H1 (cell line): ENCODE measurements at regions not wholly inside any gene's neighbourhood (a gene's known extent, or its start where the extent isn't known, plus 50 kb on each side); places are given as distances from the start of the nearest gene placed in this dataset.

Experiments
- KDM4A ChIP-seq: IDR thresholded peaks from one replicate; pipeline ENCODE4 v1.7.1; 2012; ENCODE audit warnings: low read depth, mild to moderate bottlenecking, moderate library complexity, low read length, inconsistent platforms; ENCODE audit not compliant: severe bottlenecking
- POLR2AphosphoS5 ChIP-seq: IDR thresholded peaks from 2 replicates; pipeline ENCODE4 v1.6.1; 2011; ENCODE audit warnings: low read depth, low read length
- RAD21 ChIP-seq, 2 experiments: IDR thresholded peaks in 1 of 2; conservative IDR thresholded peaks in 1 of 2; 2 replicates each; pipeline ENCODE4 v1.6.1; 2011; ENCODE audit warnings: low read depth in 2 of 2, low read length in 2 of 2, improper control_type of control experiment in 1 of 2, inconsistent platforms in 1 of 2, mild to moderate bottlenecking in 1 of 2, moderate library complexity in 1 of 2
- RNF2 ChIP-seq: fragments of 200-900, 300-1000 bp; sonication (generic); IDR thresholded peaks from 2 replicates; pipeline ENCODE4 v1.7.1; 2016; ENCODE audit warnings: borderline replicate concordance, low read depth, mild to moderate bottlenecking, antibody characterized with exemption, low read length; ENCODE audit not compliant: poor library complexity, severe bottlenecking; ENCODE audit errors: missing control alignments
- TF ChIP-seq, protein P1 (sequence below): fragments of 300-600 bp; sonication (generic); IDR thresholded peaks from 2 replicates; pipeline ENCODE4 v1.7.1; 2012; ENCODE audit warnings: low read length, moderate library complexity, mild to moderate bottlenecking, inconsistent platforms; ENCODE audit not compliant: insufficient replicate concordance
- TF ChIP-seq, protein P2 (sequence below), 3 experiments: IDR thresholded peaks; 1 replicate in 2 of 3; 2 replicates in 1 of 3; pipeline versions ENCODE4 v1.5.1 to v1.6.1; 2011; ENCODE audit warnings: low read length in 3 of 3, mild to moderate bottlenecking in 3 of 3, inconsistent platforms in 2 of 3, low read depth in 1 of 3, moderate library complexity in 1 of 3; ENCODE audit not compliant: insufficient read depth in 1 of 3; ENCODE audit errors: control extremely low read depth in 1 of 3
- TF ChIP-seq, protein P3 (sequence below): IDR thresholded peaks from 2 replicates; pipeline ENCODE4 v1.6.1; 2011; ENCODE audit warnings: low read length, improper control_type of control experiment

DNA sequence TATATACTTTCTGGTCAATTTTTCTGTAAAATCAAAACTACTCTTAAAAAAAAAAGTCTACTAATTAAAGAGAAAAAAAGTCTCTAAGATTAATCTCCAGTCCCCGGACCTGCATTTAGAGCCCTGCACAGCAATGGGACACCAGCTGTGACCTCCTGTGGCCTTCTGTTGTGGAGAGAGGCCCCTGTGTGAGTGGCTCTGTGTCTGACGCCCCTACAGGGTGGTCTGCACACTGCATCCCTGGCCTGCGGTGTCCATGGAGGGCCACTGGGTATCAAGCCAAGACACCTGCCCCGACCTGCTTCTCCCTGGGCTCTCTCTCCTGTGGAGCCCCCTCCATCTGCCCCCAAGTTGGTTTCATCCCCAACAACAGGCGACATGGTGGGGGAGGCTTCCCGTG is 248.0 kb upstream of the DIO3 start (continued):
- TF ChIP-seq, protein P1, sequence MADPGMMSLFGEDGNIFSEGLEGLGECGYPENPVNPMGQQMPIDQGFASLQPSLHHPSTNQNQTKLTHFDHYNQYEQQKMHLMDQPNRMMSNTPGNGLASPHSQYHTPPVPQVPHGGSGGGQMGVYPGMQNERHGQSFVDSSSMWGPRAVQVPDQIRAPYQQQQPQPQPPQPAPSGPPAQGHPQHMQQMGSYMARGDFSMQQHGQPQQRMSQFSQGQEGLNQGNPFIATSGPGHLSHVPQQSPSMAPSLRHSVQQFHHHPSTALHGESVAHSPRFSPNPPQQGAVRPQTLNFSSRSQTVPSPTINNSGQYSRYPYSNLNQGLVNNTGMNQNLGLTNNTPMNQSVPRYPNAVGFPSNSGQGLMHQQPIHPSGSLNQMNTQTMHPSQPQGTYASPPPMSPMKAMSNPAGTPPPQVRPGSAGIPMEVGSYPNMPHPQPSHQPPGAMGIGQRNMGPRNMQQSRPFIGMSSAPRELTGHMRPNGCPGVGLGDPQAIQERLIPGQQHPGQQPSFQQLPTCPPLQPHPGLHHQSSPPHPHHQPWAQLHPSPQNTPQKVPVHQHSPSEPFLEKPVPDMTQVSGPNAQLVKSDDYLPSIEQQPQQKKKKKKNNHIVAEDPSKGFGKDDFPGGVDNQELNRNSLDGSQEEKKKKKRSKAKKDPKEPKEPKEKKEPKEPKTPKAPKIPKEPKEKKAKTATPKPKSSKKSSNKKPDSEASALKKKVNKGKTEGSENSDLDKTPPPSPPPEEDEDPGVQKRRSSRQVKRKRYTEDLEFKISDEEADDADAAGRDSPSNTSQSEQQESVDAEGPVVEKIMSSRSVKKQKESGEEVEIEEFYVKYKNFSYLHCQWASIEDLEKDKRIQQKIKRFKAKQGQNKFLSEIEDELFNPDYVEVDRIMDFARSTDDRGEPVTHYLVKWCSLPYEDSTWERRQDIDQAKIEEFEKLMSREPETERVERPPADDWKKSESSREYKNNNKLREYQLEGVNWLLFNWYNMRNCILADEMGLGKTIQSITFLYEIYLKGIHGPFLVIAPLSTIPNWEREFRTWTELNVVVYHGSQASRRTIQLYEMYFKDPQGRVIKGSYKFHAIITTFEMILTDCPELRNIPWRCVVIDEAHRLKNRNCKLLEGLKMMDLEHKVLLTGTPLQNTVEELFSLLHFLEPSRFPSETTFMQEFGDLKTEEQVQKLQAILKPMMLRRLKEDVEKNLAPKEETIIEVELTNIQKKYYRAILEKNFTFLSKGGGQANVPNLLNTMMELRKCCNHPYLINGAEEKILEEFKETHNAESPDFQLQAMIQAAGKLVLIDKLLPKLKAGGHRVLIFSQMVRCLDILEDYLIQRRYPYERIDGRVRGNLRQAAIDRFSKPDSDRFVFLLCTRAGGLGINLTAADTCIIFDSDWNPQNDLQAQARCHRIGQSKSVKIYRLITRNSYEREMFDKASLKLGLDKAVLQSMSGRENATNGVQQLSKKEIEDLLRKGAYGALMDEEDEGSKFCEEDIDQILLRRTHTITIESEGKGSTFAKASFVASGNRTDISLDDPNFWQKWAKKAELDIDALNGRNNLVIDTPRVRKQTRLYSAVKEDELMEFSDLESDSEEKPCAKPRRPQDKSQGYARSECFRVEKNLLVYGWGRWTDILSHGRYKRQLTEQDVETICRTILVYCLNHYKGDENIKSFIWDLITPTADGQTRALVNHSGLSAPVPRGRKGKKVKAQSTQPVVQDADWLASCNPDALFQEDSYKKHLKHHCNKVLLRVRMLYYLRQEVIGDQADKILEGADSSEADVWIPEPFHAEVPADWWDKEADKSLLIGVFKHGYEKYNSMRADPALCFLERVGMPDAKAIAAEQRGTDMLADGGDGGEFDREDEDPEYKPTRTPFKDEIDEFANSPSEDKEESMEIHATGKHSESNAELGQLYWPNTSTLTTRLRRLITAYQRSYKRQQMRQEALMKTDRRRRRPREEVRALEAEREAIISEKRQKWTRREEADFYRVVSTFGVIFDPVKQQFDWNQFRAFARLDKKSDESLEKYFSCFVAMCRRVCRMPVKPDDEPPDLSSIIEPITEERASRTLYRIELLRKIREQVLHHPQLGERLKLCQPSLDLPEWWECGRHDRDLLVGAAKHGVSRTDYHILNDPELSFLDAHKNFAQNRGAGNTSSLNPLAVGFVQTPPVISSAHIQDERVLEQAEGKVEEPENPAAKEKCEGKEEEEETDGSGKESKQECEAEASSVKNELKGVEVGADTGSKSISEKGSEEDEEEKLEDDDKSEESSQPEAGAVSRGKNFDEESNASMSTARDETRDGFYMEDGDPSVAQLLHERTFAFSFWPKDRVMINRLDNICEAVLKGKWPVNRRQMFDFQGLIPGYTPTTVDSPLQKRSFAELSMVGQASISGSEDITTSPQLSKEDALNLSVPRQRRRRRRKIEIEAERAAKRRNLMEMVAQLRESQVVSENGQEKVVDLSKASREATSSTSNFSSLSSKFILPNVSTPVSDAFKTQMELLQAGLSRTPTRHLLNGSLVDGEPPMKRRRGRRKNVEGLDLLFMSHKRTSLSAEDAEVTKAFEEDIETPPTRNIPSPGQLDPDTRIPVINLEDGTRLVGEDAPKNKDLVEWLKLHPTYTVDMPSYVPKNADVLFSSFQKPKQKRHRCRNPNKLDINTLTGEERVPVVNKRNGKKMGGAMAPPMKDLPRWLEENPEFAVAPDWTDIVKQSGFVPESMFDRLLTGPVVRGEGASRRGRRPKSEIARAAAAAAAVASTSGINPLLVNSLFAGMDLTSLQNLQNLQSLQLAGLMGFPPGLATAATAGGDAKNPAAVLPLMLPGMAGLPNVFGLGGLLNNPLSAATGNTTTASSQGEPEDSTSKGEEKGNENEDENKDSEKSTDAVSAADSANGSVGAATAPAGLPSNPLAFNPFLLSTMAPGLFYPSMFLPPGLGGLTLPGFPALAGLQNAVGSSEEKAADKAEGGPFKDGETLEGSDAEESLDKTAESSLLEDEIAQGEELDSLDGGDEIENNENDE, result no peak
- TF ChIP-seq RAD21 (IDR thresholded peaks at IDR 0.05 in 1 of 2, conservative IDR thresholded peaks at IDR 0.05 in 1 of 2; ENCODE audit: low read depth in 2 of 2, low read length in 2 of 2) (peak; percentile 27 to 58; a peak in 3 of 4 replicates), POLR2AphosphoS5 (no peak), KDM4A (no peak), RNF2 (no peak)
- TF ChIP-seq, protein P2, sequence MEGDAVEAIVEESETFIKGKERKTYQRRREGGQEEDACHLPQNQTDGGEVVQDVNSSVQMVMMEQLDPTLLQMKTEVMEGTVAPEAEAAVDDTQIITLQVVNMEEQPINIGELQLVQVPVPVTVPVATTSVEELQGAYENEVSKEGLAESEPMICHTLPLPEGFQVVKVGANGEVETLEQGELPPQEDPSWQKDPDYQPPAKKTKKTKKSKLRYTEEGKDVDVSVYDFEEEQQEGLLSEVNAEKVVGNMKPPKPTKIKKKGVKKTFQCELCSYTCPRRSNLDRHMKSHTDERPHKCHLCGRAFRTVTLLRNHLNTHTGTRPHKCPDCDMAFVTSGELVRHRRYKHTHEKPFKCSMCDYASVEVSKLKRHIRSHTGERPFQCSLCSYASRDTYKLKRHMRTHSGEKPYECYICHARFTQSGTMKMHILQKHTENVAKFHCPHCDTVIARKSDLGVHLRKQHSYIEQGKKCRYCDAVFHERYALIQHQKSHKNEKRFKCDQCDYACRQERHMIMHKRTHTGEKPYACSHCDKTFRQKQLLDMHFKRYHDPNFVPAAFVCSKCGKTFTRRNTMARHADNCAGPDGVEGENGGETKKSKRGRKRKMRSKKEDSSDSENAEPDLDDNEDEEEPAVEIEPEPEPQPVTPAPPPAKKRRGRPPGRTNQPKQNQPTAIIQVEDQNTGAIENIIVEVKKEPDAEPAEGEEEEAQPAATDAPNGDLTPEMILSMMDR (IDR thresholded peaks at IDR 0.05; ENCODE audit: control extremely low read depth in 1 of 3, insufficient read depth in 1 of 3, low read depth in 1 of 3, low read length in 3 of 3), result peak; percentile 49 to 75 (median 65)
- TF ChIP-seq, protein P3, sequence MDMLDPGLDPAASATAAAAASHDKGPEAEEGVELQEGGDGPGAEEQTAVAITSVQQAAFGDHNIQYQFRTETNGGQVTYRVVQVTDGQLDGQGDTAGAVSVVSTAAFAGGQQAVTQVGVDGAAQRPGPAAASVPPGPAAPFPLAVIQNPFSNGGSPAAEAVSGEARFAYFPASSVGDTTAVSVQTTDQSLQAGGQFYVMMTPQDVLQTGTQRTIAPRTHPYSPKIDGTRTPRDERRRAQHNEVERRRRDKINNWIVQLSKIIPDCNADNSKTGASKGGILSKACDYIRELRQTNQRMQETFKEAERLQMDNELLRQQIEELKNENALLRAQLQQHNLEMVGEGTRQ, result no peak
